ENCODE measurements at regions not wholly inside any gene's neighbourhood (a gene's known extent, or its start where the extent isn't known, plus 50 kb on each side); places are given as distances from the start of the nearest gene placed in this dataset.

- TF ChIP-seq CHD7 (IDR thresholded peaks at IDR 0.05; ENCODE audit: insufficient replicate concordance, low read length): no peak
- no peak for TF ChIP-seq SRF (IDR thresholded peaks at IDR 0.05; ENCODE audit: low read depth, low read length)
- TF ChIP-seq TAF7 (optimal IDR thresholded peaks at IDR 0.05; ENCODE audit: borderline replicate concordance, low read depth, low read length): no peak
- no peak for TF ChIP-seq CBX8 (IDR thresholded peaks at IDR 0.05; ENCODE audit: borderline replicate concordance, low read depth, low read length)
- TF ChIP-seq TEAD4 (IDR thresholded peaks at IDR 0.05; ENCODE audit: low read depth, low read length): no peak
- TF ChIP-seq BRCA1 (IDR thresholded peaks at IDR 0.05; ENCODE audit: low read depth, low read length): no peak
- TF ChIP-seq CREB1 (IDR thresholded peaks at IDR 0.05): no peak
- no peak for TF ChIP-seq SP2 (IDR thresholded peaks at IDR 0.05; ENCODE audit: low read length)
- TF ChIP-seq E2F6 (IDR thresholded peaks at IDR 0.05): no peak
- no peak for TF ChIP-seq CTBP2 (IDR thresholded peaks at IDR 0.05; ENCODE audit: borderline replicate concordance, insufficient read depth, insufficient read length, low read length)
Observed at GRCh38 chr5:174528821-174529544, 195.4 kb upstream of the MSX2 start (continued).
